CD4-positive, alpha-beta T cell (primary cell): ENCODE measurements at regions not wholly inside any gene's neighbourhood (a gene's known extent, or its start where the extent isn't known, plus 50 kb on each side); places are given as distances from the start of the nearest gene placed in this dataset.

Source experiments
- ATAC-seq: fragments of 200-7000 bp; cut with Tn5 transposase; one replicate; pipeline ENCODE4 v1.10.0; 2022; ENCODE audit warnings: mild to moderate bottlenecking; ENCODE audit not compliant: poor library complexity
- CTCF ChIA-PET: fragments of 350-600 bp; sonication (Branson Sonifier 250); formaldehyde crosslinking; loops from one replicate; lab custom pipeline; 2021; ENCODE audit warnings: antibody characterized with exemption, inconsistent platforms; lab: Charles Lee
- POLR2A ChIA-PET: fragments of 350-600 bp; sonication (Branson Sonifier 250); formaldehyde crosslinking; loops from one replicate; lab custom pipeline; 2021; ENCODE audit warnings: antibody characterized with exemption, inconsistent platforms; lab: Charles Lee
- DNase-seq, 14 experiments: peaks; one replicate each; pipeline ENCODE4 v3.0.0-alpha.2; 2013 to 2020; ENCODE audit warnings: mixed read lengths in 2 of 14
- H3K27ac ChIP-seq, 2 donors: one replicate each; pipeline versions ENCODE4 v1.5.1 to v1.7.0; 2013; ENCODE audit warnings: low read length in 2 of 2, low read depth in 1 of 2, mild to moderate bottlenecking in 1 of 2
- H3K27me3 ChIP-seq, 2 experiments: 1 replicate in 1 of 2; 2 replicates in 1 of 2; pipeline versions ENCODE4 v1.6.1 to v1.7.0; 2013; ENCODE audit warnings: low read length in 2 of 2, control low read depth in 1 of 2, mild to moderate bottlenecking in 1 of 2, moderate library complexity in 1 of 2; ENCODE audit not compliant: insufficient read depth in 2 of 2, control insufficient read depth in 1 of 2
- H3K36me3 ChIP-seq: one replicate; pipeline ENCODE4 v1.6.1; 2013; ENCODE audit warnings: low read length, control low read depth; ENCODE audit not compliant: insufficient read depth
- H3K4me1 ChIP-seq: one replicate; pipeline ENCODE4 v1.6.1; 2013; ENCODE audit warnings: low read length, control low read depth; ENCODE audit not compliant: insufficient read depth
- H3K4me3 ChIP-seq: one replicate; pipeline ENCODE4 v1.5.1; 2013; ENCODE audit warnings: mild to moderate bottlenecking, low read length, moderate library complexity
- H3K9me3 ChIP-seq, 2 experiments: 1 replicate in 1 of 2; 2 replicates in 1 of 2; pipeline versions ENCODE4 v1.6.1 to v1.7.0; 2013; ENCODE audit warnings: low read length in 2 of 2, mild to moderate bottlenecking in 2 of 2, control low read depth in 1 of 2, moderate library complexity in 1 of 2; ENCODE audit not compliant: control insufficient read depth in 1 of 2, insufficient read depth in 1 of 2
- H3K27ac Mint-ChIP-seq: one replicate; pipeline ENCODE4 v1.8.0; 2020; ENCODE audit warnings: mixed read lengths
- H3K27me3 Mint-ChIP-seq: one replicate; pipeline ENCODE4 v1.8.0; 2021; ENCODE audit warnings: mixed read lengths
- H3K36me3 Mint-ChIP-seq: one replicate; pipeline ENCODE4 v1.8.0; 2021; ENCODE audit warnings: low read depth, mixed read lengths
- H3K4me1 Mint-ChIP-seq: one replicate; pipeline ENCODE4 v1.8.0; 2021; ENCODE audit warnings: low read depth, mixed read lengths
- H3K4me3 Mint-ChIP-seq: one replicate; pipeline ENCODE4 v1.8.0; 2020; ENCODE audit warnings: mild to moderate bottlenecking, mixed read lengths
- H3K9me3 Mint-ChIP-seq: one replicate; pipeline ENCODE4 v1.8.0; 2020; ENCODE audit warnings: mixed read lengths
- CTCF ChIP-seq: fragments of 200-600 bp; IDR thresholded peaks from one replicate; pipeline ENCODE4 v1.8.0; 2022; ENCODE audit warnings: antibody characterized with exemption, mild to moderate bottlenecking
- intact Hi-C, 2 experiments: fragments of 100-400 bp; cut with DNase I in 1 of 2; cut with micrococcal nuclease in 1 of 2; formaldehyde crosslinking; loops; one replicate each; pipeline versions ENCODE4 v1.15.1 to v1.9.0; 2023 to 2025; cut with DNase I, micrococcal nuclease

- no peaks in the 10 kb centered on the region for H3K27me3 Mint-ChIP-seq
- H3K36me3 Mint-ChIP-seq, result no peaks in the 10 kb centered on the region
- H3K9me3 Mint-ChIP-seq, result peaks cover 6% of the 10 kb centered on the region
- Histone ChIP-seq H3K27me3 (no peaks in the 10 kb centered on the region), H3K4me1 (no peaks in the 10 kb centered on the region), H3K27ac (no peak overlapping the region), H3K36me3 (no peaks in the 10 kb centered on the region), H3K4me3 (no peak overlapping the region), H3K9me3 (no peaks in the 10 kb centered on the region)
- DNase-seq, result no peak
- no peak for ATAC-seq
- no peak overlapping the region for H3K27ac Mint-ChIP-seq
- CTCF ChIA-PET, result no interaction called here
- POLR2A ChIA-PET, result no interaction called here
- no peak overlapping the region for H3K4me3 Mint-ChIP-seq
- no peak for TF ChIP-seq CTCF
- intact Hi-C loops, result no loop called here
- H3K4me1 Mint-ChIP-seq, result no peaks in the 10 kb centered on the region
Measured at GRCh38 chr3:163490119-163490518, 1588.2 kb downstream of the SI start.

GRCh38 chr3:163482695-163483094, 1595.6 kb downstream of the SI start:
- Mint-ChIP-seq H3K27ac (no peak overlapping the region), H3K27me3 (no peaks in the 10 kb centered on the region), H3K9me3 (no peaks in the 10 kb centered on the region), H3K36me3 (no peaks in the 10 kb centered on the region), H3K4me1 (no peaks in the 10 kb centered on the region), H3K4me3 (no peak overlapping the region)
- TF ChIP-seq CTCF, result no peak
- Histone ChIP-seq H3K4me1 (no peaks in the 10 kb centered on the region), H3K27me3 (no peaks in the 10 kb centered on the region), H3K27ac (no peak overlapping the region), H3K9me3 (peaks cover 0 to 3% of the 10 kb centered on the region in 2 experiments), H3K4me3 (no peak overlapping the region), H3K36me3 (no peaks in the 10 kb centered on the region)
- ATAC-seq, result no peak
- POLR2A ChIA-PET, result no interaction called here
- intact Hi-C loops, result no loop called here
- CTCF ChIA-PET, result no interaction called here
- no peak for DNase-seq

- TF ChIP-seq CTCF, result no peak
- POLR2A ChIA-PET, result no interaction called here
- H3K36me3 Mint-ChIP-seq, result no peaks in the 10 kb centered on the region
Measured at GRCh38 chr3:163481738-163482137, 1596.6 kb downstream of the SI start.

More at GRCh38 chr3:163481738-163482137, 1596.6 kb downstream of the SI start:
- Mint-ChIP-seq H3K27me3 (no peaks in the 10 kb centered on the region), H3K27ac (no peak overlapping the region), H3K4me1 (no peaks in the 10 kb centered on the region), H3K9me3 (no peaks in the 10 kb centered on the region), H3K4me3 (no peak overlapping the region)
- intact Hi-C loops, result no loop called here
- Histone ChIP-seq H3K4me1 (no peaks in the 10 kb centered on the region), H3K36me3 (no peaks in the 10 kb centered on the region), H3K27me3 (no peaks in the 10 kb centered on the region), H3K27ac (no peak overlapping the region), H3K4me3 (no peak overlapping the region), H3K9me3 (peaks cover 0 to 3% of the 10 kb centered on the region in 2 experiments)
- DNase-seq (no peak), ATAC-seq (no peak)
- CTCF ChIA-PET, result no interaction called here
